ENCODE measurements at regions not wholly inside any gene's neighbourhood (a gene's known extent, or its start where the extent isn't known, plus 50 kb on each side); places are given as distances from the start of the nearest gene placed in this dataset.

DNA sequence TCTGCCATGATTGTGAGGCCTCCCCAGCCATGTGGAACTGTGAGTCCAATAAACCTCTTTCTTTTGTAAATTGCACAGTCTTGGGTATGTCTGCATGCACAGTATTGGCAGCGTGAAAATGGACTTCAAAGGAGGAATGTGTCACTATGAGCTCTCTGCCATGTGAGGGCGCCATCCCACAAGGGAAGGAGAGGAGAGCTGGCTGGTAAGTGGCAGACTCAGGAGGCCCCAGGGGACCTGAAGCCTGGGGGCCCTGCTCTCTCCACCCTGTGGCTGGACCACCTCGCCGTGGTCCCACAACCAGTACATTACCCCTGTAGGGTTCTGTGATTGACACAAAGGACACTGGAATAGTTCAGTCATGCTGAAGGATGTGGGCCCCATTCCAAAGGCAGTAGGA lies 122.1 kb downstream of the RPIA start:
- H3K27me3 ChIP-seq (replicated peaks; ENCODE audit: insufficient read depth, low read depth, low read length, poor library complexity), result no peaks in the 10 kb centered on the region
- H3K4me3 ChIP-seq (ENCODE audit: low read depth, low read length, poor library complexity, severe bottlenecking), result no peak overlapping the region
- no peak for DNase-seq (ENCODE audit: low spot score)
- peaks cover 3% of the 10 kb centered on the region for H3K9me3 ChIP-seq (ENCODE audit: low read depth, low read length, poor library complexity, severe bottlenecking)
- no peaks in the 10 kb centered on the region for H3K36me3 ChIP-seq (ENCODE audit: insufficient read depth, low read length, poor library complexity, severe bottlenecking)
- no peak for TF ChIP-seq EZH2 (IDR thresholded peaks at IDR 0.05; ENCODE audit: borderline replicate concordance, low read depth, low read length, poor library complexity, severe bottlenecking)
- TF ChIP-seq CTCF (conservative IDR thresholded peaks at IDR 0.05; ENCODE audit: low read depth, low read length), result no peak
- no TSS peak for BruUV-seq (replicated peaks)
- no peak overlapping the region for H3K27ac ChIP-seq (ENCODE audit: low read depth, low read length, poor library complexity, severe bottlenecking)
- intact Hi-C loops (cut with micrococcal nuclease; ENCODE audit: unreplicated experiment), result no loop called here
- H3K4me1 ChIP-seq (ENCODE audit: insufficient read depth, low read length, poor library complexity, severe bottlenecking), result no peaks in the 10 kb centered on the region
- ChIA-PET CTCF (no interaction called here), POLR2A (ENCODE audit: low non-redundant PET) (no interaction called here)

- intact Hi-C loops (cut with micrococcal nuclease; ENCODE audit: unreplicated experiment), result no loop called here
- H3K9me3 ChIP-seq (ENCODE audit: low read depth, low read length, poor library complexity, severe bottlenecking), result peaks cover 3% of the 10 kb centered on the region
- no peak for TF ChIP-seq CTCF (conservative IDR thresholded peaks at IDR 0.05; ENCODE audit: low read depth, low read length)
- no peak for TF ChIP-seq EZH2 (IDR thresholded peaks at IDR 0.05; ENCODE audit: borderline replicate concordance, low read depth, low read length, poor library complexity, severe bottlenecking)
- ChIA-PET POLR2A (ENCODE audit: low non-redundant PET) (no interaction called here), CTCF (no interaction called here)
- DNase-seq (ENCODE audit: low spot score), result no peak
- no peak overlapping the region for H3K27ac ChIP-seq (ENCODE audit: low read depth, low read length, poor library complexity, severe bottlenecking)
- H3K27me3 ChIP-seq (replicated peaks; ENCODE audit: insufficient read depth, low read depth, low read length, poor library complexity), result no peaks in the 10 kb centered on the region
- BruUV-seq (replicated peaks), result no TSS peak
- H3K36me3 ChIP-seq (ENCODE audit: insufficient read depth, low read length, poor library complexity, severe bottlenecking), result no peaks in the 10 kb centered on the region
- H3K4me3 ChIP-seq (ENCODE audit: low read depth, low read length, poor library complexity, severe bottlenecking), result no peak overlapping the region
- no peaks in the 10 kb centered on the region for H3K4me1 ChIP-seq (ENCODE audit: insufficient read depth, low read length, poor library complexity, severe bottlenecking)
These were observed 123.8 kb downstream of the RPIA start for GRCh38 chr2:88815282-88815681.

- TF ChIP-seq EZH2 (IDR thresholded peaks at IDR 0.05; ENCODE audit: borderline replicate concordance, low read depth, low read length, poor library complexity, severe bottlenecking), result no peak
- TF ChIP-seq CTCF (conservative IDR thresholded peaks at IDR 0.05; ENCODE audit: low read depth, low read length), result no peak
- CTCF ChIA-PET, result no interaction called here
- Histone ChIP-seq H3K9me3 (ENCODE audit: low read depth, low read length, poor library complexity, severe bottlenecking) (peaks cover 3% of the 10 kb centered on the region), H3K27ac (ENCODE audit: low read depth, low read length, poor library complexity, severe bottlenecking) (no peak overlapping the region), H3K36me3 (ENCODE audit: insufficient read depth, low read length, poor library complexity, severe bottlenecking) (no peaks in the 10 kb centered on the region), H3K4me1 (ENCODE audit: insufficient read depth, low read length, poor library complexity, severe bottlenecking) (no peaks in the 10 kb centered on the region), H3K4me3 (ENCODE audit: low read depth, low read length, poor library complexity, severe bottlenecking) (no peak overlapping the region), H3K27me3 (replicated peaks; ENCODE audit: insufficient read depth, low read depth, low read length, poor library complexity) (no peaks in the 10 kb centered on the region)
- BruUV-seq (replicated peaks), result no TSS peak
- intact Hi-C loops (cut with micrococcal nuclease; ENCODE audit: unreplicated experiment), result no loop called here
- POLR2A ChIA-PET (ENCODE audit: low non-redundant PET), result no interaction called here
- no peak for DNase-seq (ENCODE audit: low spot score)
These were observed 124.2 kb downstream of the RPIA start for GRCh38 chr2:88815697-88816096.

Data from A673 (cell line).